HepG2 (cell line): ENCODE measurements at regions not wholly inside any gene's neighbourhood (a gene's known extent, or its start where the extent isn't known, plus 50 kb on each side); places are given as distances from the start of the nearest gene placed in this dataset.
"Not testable (repeated sequence)": the region's sequence is repeated elsewhere in the genome, so short reads cannot be mapped to it uniquely, and the experiment has no call there.

Experiments used
- ATAC-seq: fragments of 200-7000 bp; cut with Tn5 transposase; 3 replicates; pipeline ENCODE4 v1.9.1; 2020; ENCODE audit warnings: mild to moderate bottlenecking, moderate library complexity
- BruUV-seq: library from RNA; stranded (reverse); fragments of 400-500 nt; replicated peaks from 2 replicates; lab custom pipeline; 2021; lab: Mats Ljungman, UMichigan
- CTCF ChIA-PET: fragments of 300-600 bp; formaldehyde crosslinking; extraction: SDS; loops from one replicate; lab custom pipeline; 2021; ENCODE audit warnings: low total read pairs, inconsistent platforms, low intra/inter-chr PET ratio; lab: Yijun Ruan, JAX
- POLR2A ChIA-PET: fragments of 350-600 bp; sonication (Branson Sonifier 250); formaldehyde crosslinking; loops from one replicate; lab custom pipeline; 2020; ENCODE audit warnings: antibody characterized with exemption, inconsistent platforms; lab: Yijun Ruan, JAX
- DNase-seq: peaks from one replicate; pipeline ENCODE4 v3.0.0-alpha.2; 2015; ENCODE audit warnings: low spot score
- FAIRE-seq: peaks from 3 replicates; lab custom pipeline; 2011; peaks lifted over from hg19 to GRCh38; lab: Jason Lieb, UNC
- H2AFZ ChIP-seq: one replicate; pipeline ENCODE4 v1.6.1; 2011; ENCODE audit warnings: low read length, inconsistent platforms
- H3K27ac ChIP-seq: fragments of 300-600 bp; 3 replicates; pipeline ENCODE4 v1.8.0; 2011; ENCODE audit warnings: mixed run types, mild to moderate bottlenecking, mixed read lengths, low read length, inconsistent platforms; ENCODE audit not compliant: insufficient read depth; ENCODE audit errors: extremely low read length
- H3K27me3 ChIP-seq, 2 experiments: fragments of 200-600 bp in 1 of 2; 2 replicates in 1 of 2; 3 replicates in 1 of 2; pipeline versions ENCODE4 v1.6.0 to v1.8.0; 2011; ENCODE audit warnings: low read length in 2 of 2, mild to moderate bottlenecking in 2 of 2, moderate library complexity in 2 of 2, inconsistent platforms in 1 of 2; ENCODE audit not compliant: insufficient read depth in 2 of 2, control insufficient read depth in 1 of 2
- H3K36me3 ChIP-seq, 2 experiments: fragments of 200-600 bp in 1 of 2; replicated peaks in 1 of 2; 2 replicates in 1 of 2; 3 replicates in 1 of 2; pipeline versions ENCODE4 v1.5.1 to v1.8.0; 2011; ENCODE audit warnings: low read length in 2 of 2, inconsistent platforms in 1 of 2; ENCODE audit not compliant: insufficient read depth in 2 of 2, control insufficient read depth in 1 of 2
- H3K4me1 ChIP-seq: 2 replicates; pipeline ENCODE4 v1.5.1; 2012; ENCODE audit warnings: low read length, inconsistent platforms; ENCODE audit not compliant: insufficient read depth
- H3K4me2 ChIP-seq: 2 replicates; pipeline ENCODE4 v1.6.0; 2011; ENCODE audit warnings: low read depth, low read length, inconsistent platforms
- H3K4me3 ChIP-seq, 3 experiments: fragments of 200-600 bp in 1 of 3; sonication (generic), shearing (Covaris generic) in 1 of 3; replicated peaks in 1 of 3; 2 replicates each; pipeline ENCODE4 v1.5.1; 2011 to 2016; ENCODE audit warnings: low read length in 3 of 3, inconsistent platforms in 2 of 3, low read depth in 2 of 3, mild to moderate bottlenecking in 2 of 3, control low read depth in 1 of 3, mixed read lengths in 1 of 3; ENCODE audit not compliant: insufficient read depth in 1 of 3
- H3K79me2 ChIP-seq: one replicate; pipeline ENCODE4 v1.6.1; 2011; ENCODE audit warnings: low read length, inconsistent platforms; ENCODE audit not compliant: insufficient read depth
- H3K9ac ChIP-seq: 2 replicates; pipeline ENCODE4 v1.6.0; 2011; ENCODE audit warnings: mild to moderate bottlenecking, low read depth, low read length, inconsistent platforms; ENCODE audit not compliant: insufficient read depth
- H3K9me3 ChIP-seq: 2 replicates; pipeline ENCODE4 v1.5.1; 2012; ENCODE audit warnings: mild to moderate bottlenecking, low read length
- H4K20me1 ChIP-seq: 2 replicates; pipeline ENCODE4 v1.6.0; 2011; ENCODE audit warnings: inconsistent platforms, mild to moderate bottlenecking, low read length, moderate library complexity; ENCODE audit not compliant: insufficient read depth
- AHR ChIP-seq: IDR thresholded peaks from 2 replicates; pipeline ENCODE4 v1.6.1; 2018; ENCODE audit warnings: missing genetic modification reagents, missing compliant biosample characterization
- CENPX ChIP-seq: sonication (generic); formaldehyde crosslinking; IDR thresholded peaks from 2 replicates; pipeline ENCODE4 v1.9.0; 2021; ENCODE audit warnings: mild to moderate bottlenecking, missing genetic modification reagents, moderate library complexity
- MIER3 ChIP-seq: IDR thresholded peaks from 2 replicates; pipeline ENCODE4 v1.6.1; 2016; ENCODE audit warnings: missing compliant biosample characterization, borderline replicate concordance
- MXD4 ChIP-seq: IDR thresholded peaks from 2 replicates; pipeline ENCODE4 v1.6.1; 2016; ENCODE audit warnings: mild to moderate bottlenecking, missing biosample characterization, missing genetic modification reagents
- RNF2 ChIP-seq: fragments of 450-650 bp; conservative IDR thresholded peaks from 2 replicates; pipeline ENCODE4 v1.6.1; 2016; ENCODE audit warnings: low read depth
- ZNF564 ChIP-seq: sonication (generic); formaldehyde crosslinking; IDR thresholded peaks from 2 replicates; pipeline ENCODE4 v1.8.1; 2023; ENCODE audit warnings: mild to moderate bottlenecking, missing genetic modification reagents
- ZNF788 ChIP-seq: sonication (generic); formaldehyde crosslinking; IDR thresholded peaks from 2 replicates; pipeline ENCODE4 v1.5.0; 2020; ENCODE audit warnings: mild to moderate bottlenecking, missing genetic modification reagents, borderline replicate concordance
- WGBS: methylation state at CpG from one replicate; pipeline ENCODE4 v1.1.6; 2017; ENCODE audit warnings: low lambda C conversion rate; 5-methylcytosine and 5-hydroxymethylcytosine counted together
- in situ Hi-C: cut with HindIII; loops from 2 replicates; pipeline ENCODE4 v1.10.0; 2017; ENCODE audit warnings: low pct_unique_long_range_greater_than_20kb; ENCODE audit not compliant: extremely low pct_ligation_motif_present
- intact Hi-C: fragments of 100-400 bp; cut with micrococcal nuclease; formaldehyde crosslinking; loops from one replicate; pipeline ENCODE4 v1.10.0; 2022; ENCODE audit not compliant: unreplicated experiment

DNA sequence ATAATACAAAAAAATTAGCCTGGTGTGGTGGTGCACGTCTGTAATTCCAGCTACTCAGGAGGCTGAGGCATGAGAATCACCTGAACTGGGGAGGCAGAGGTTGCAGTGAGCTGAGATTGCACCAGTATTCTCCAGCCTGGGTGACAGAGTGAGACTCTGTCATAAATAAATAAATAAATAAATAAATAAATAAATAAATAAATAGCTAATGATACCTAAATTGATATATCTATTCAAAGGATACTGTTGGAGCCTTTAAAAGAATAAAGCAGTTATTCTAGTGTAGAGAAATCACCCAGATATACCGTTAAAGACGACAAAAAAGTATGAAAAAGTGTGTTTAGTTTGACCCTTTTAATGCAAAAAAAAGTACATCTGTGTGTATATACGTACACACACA lies 155.6 kb downstream of the TXNL1 start:
- DNase-seq, BruUV-seq, H2AFZ ChIP-seq, H3K9ac ChIP-seq, in situ Hi-C loops, POLR2A ChIA-PET, ATAC-seq, FAIRE-seq, H3K4me2 ChIP-seq, H3K27me3 ChIP-seq, CTCF ChIA-PET, H3K4me1 ChIP-seq, H3K36me3 ChIP-seq, intact Hi-C loops, H3K4me3 ChIP-seq, H3K9me3 ChIP-seq, H3K27ac ChIP-seq, H4K20me1 ChIP-seq, H3K79me2 ChIP-seq: not testable (repeated sequence)
- WGBS: 20% methylated on average over 4 of the region's 4 CpGs

DNA sequence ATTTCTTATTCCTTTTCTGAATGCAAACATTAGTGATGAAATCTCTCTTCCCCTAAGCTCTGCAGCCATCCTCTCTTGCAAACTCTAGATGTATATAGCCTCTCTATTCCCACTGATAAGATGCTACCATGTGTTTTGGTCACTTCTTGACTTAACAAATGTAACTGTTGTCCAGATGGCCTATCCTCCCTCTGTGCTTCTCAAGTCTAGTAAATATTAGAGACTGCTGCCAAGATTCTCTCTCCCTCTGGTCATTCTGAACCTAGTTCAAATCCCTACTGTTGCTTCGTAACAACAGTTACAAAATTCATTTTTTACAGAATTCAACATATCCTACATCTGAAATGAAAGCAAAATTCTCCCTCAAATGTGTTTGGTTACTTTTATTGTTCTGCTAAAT lies 156.6 kb downstream of the TXNL1 start:
- ChIA-PET CTCF (no interaction called here), POLR2A (no interaction called here)
- Histone ChIP-seq H3K4me1 (no peaks in the 10 kb centered on the region), H3K9me3 (no peaks in the 10 kb centered on the region), H3K9ac (no peak overlapping the region), H3K4me2 (no peak overlapping the region), H4K20me1 (no peaks in the 10 kb centered on the region), H3K27me3 (no peaks in the 10 kb centered on the region), H3K36me3 (no peaks in the 10 kb centered on the region), H3K27ac (no peak overlapping the region), H3K79me2 (no peaks in the 10 kb centered on the region), H3K4me3 (no peak overlapping the region), H2AFZ (no peak overlapping the region)
- TF ChIP-seq ZNF788 (CRISPR knock-in tag) (no peak), MIER3 (CRISPR knock-in tag) (no peak), ZNF564 (no peak), AHR (CRISPR knock-in tag) (no peak), MXD4 (CRISPR knock-in tag) (no peak), CENPX (CRISPR knock-in tag) (no peak), RNF2 (no peak)
- intact Hi-C loops: no loop called here
- 28% methylated on average over 1 of the region's 1 CpG for WGBS
- no TSS peak for BruUV-seq
- no peak for ATAC-seq
- DNase-seq: no peak
- no peak for FAIRE-seq
- in situ Hi-C loops: no loop called here
